ENCODE measurements at regions not wholly inside any gene's neighbourhood (a gene's known extent, or its start where the extent isn't known, plus 50 kb on each side); places are given as distances from the start of the nearest gene placed in this dataset.

- Histone ChIP-seq H3K79me2 (ENCODE audit: insufficient read depth, low read depth) (peaks cover 27% of the 10 kb centered on the region; the same call in 1 of the 2 replicates), H3K9ac (no peak overlapping the region), H3K27ac (no peak overlapping the region), H3K4me2 (no peak overlapping the region), H4K20me1 (ENCODE audit: insufficient read depth) (no peaks in the 10 kb centered on the region), H2AFZ (ENCODE audit: low read depth) (no peak overlapping the region), H3K27me3 (ENCODE audit: insufficient read depth, low read depth) (no peaks in the 10 kb centered on the region), H3K4me1 (ENCODE audit: low read depth, poor library complexity, severe bottlenecking) (peaks cover 27% of the 10 kb centered on the region), H3K4me3 (IDR thresholded peaks at IDR 0.05; ENCODE audit: insufficient read depth, low read depth, low read length) (no peak overlapping the region), H3K36me3 (ENCODE audit: insufficient read depth) (no peaks in the 10 kb centered on the region)
- TF ChIP-seq, protein P1, sequence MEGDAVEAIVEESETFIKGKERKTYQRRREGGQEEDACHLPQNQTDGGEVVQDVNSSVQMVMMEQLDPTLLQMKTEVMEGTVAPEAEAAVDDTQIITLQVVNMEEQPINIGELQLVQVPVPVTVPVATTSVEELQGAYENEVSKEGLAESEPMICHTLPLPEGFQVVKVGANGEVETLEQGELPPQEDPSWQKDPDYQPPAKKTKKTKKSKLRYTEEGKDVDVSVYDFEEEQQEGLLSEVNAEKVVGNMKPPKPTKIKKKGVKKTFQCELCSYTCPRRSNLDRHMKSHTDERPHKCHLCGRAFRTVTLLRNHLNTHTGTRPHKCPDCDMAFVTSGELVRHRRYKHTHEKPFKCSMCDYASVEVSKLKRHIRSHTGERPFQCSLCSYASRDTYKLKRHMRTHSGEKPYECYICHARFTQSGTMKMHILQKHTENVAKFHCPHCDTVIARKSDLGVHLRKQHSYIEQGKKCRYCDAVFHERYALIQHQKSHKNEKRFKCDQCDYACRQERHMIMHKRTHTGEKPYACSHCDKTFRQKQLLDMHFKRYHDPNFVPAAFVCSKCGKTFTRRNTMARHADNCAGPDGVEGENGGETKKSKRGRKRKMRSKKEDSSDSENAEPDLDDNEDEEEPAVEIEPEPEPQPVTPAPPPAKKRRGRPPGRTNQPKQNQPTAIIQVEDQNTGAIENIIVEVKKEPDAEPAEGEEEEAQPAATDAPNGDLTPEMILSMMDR (conservative IDR thresholded peaks at IDR 0.05; ENCODE audit: low read depth, low read length): no peak
Observed at GRCh38 chr3:42027571-42027970, 63.6 kb upstream of the TRAK1 start.

- Histone ChIP-seq H3K27ac (peak overlapping the region; percentile 35; the same call in 1 of the 2 replicates), H3K27me3 (ENCODE audit: insufficient read depth, low read depth) (no peaks in the 10 kb centered on the region), H4K20me1 (ENCODE audit: insufficient read depth) (no peaks in the 10 kb centered on the region), H3K4me1 (ENCODE audit: low read depth, poor library complexity, severe bottlenecking) (peaks cover 31% of the 10 kb centered on the region), H3K79me2 (ENCODE audit: insufficient read depth, low read depth) (peaks cover 37% of the 10 kb centered on the region), H3K4me2 (peak overlapping the region; percentile 89), H3K4me3 (IDR thresholded peaks at IDR 0.05; ENCODE audit: insufficient read depth, low read depth, low read length) (no peak overlapping the region), H3K36me3 (ENCODE audit: insufficient read depth) (no peaks in the 10 kb centered on the region), H2AFZ (ENCODE audit: low read depth) (no peak overlapping the region), H3K9ac (no peak overlapping the region)
- TF ChIP-seq, protein P1 (conservative IDR thresholded peaks at IDR 0.05; ENCODE audit: low read depth, low read length): no peak
Observed at GRCh38 chr3:42025370-42026138, 63.7 kb upstream of the ULK4 start.

DNA sequence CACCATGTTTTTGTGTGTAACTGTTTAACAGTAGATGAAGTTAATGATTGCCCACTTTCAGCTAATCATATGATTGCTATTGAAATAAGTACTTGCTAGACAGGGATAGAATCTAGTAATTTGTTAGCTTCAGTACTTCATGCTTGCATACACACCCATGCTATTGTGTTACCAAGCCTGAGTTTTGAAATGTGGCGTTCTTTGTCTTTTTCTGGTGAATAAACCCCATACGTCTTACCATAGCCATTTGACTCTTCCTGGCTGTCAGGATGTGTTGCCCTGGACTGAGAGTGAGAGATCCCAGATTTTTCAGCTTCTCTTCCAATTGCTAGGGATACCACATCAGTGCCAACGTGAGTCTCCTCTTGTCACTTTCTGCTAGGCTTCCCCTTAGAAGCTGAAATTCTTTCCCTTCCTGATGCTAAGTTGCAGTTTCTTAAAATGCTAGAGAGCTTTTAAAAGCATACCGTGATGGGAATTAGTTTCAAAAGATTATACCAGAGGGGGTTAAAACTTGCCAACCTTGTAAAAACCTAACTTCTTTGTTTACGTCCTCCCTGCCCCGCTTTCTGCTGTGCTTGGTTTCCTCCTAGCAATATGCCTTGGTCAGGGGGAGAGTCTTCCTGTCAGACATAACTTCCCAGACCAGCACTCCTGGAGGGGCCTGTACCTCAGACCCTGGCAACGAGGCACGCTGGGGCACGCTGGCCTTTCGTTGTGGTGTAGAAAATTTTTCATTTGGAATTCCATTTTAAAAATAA, 62.9 kb upstream of the ULK4 start:
- H3K36me3 ChIP-seq (ENCODE audit: insufficient read depth): no peaks in the 10 kb centered on the region
- no peak overlapping the region for H3K9ac ChIP-seq
- peaks cover 45% of the 10 kb centered on the region for H3K79me2 ChIP-seq (ENCODE audit: insufficient read depth, low read depth)
- H3K4me2 ChIP-seq: peak overlapping the region; percentile 89
- H3K4me3 ChIP-seq (IDR thresholded peaks at IDR 0.05; ENCODE audit: insufficient read depth, low read depth, low read length): no peak overlapping the region
- no peaks in the 10 kb centered on the region for H3K27me3 ChIP-seq (ENCODE audit: insufficient read depth, low read depth)
- H4K20me1 ChIP-seq (ENCODE audit: insufficient read depth): no peaks in the 10 kb centered on the region
- TF ChIP-seq, protein P1 (conservative IDR thresholded peaks at IDR 0.05; ENCODE audit: low read depth, low read length): no peak
- no peak overlapping the region for H2AFZ ChIP-seq (ENCODE audit: low read depth)
- H3K4me1 ChIP-seq (ENCODE audit: low read depth, poor library complexity, severe bottlenecking): peaks cover 35% of the 10 kb centered on the region
- H3K27ac ChIP-seq: peak overlapping the region; percentile 35; the same call in 1 of the 2 replicates

- H3K4me1 ChIP-seq (ENCODE audit: low read depth, poor library complexity, severe bottlenecking): peaks cover 35% of the 10 kb centered on the region
- H4K20me1 ChIP-seq (ENCODE audit: insufficient read depth): no peaks in the 10 kb centered on the region
- TF ChIP-seq, protein P1 (conservative IDR thresholded peaks at IDR 0.05; ENCODE audit: low read depth, low read length): no peak
- no peak overlapping the region for H3K9ac ChIP-seq
- no peak overlapping the region for H3K27ac ChIP-seq
- no peak overlapping the region for H2AFZ ChIP-seq (ENCODE audit: low read depth)
- H3K79me2 ChIP-seq (ENCODE audit: insufficient read depth, low read depth): peaks cover 52% of the 10 kb centered on the region
- H3K4me2 ChIP-seq: no peak overlapping the region
- H3K36me3 ChIP-seq (ENCODE audit: insufficient read depth): no peaks in the 10 kb centered on the region
- H3K4me3 ChIP-seq (IDR thresholded peaks at IDR 0.05; ENCODE audit: insufficient read depth, low read depth, low read length): no peak overlapping the region
- no peaks in the 10 kb centered on the region for H3K27me3 ChIP-seq (ENCODE audit: insufficient read depth, low read depth)
Observed at GRCh38 chr3:42023380-42023779, 61.5 kb upstream of the ULK4 start.
